HG02623 (cell line): ENCODE measurements at regions not wholly inside any gene's neighbourhood (a gene's known extent, or its start where the extent isn't known, plus 50 kb on each side); places are given as distances from the start of the nearest gene placed in this dataset.

ENCODE experiments used
- ATAC-seq: cut with Tn5 transposase; IDR thresholded peaks from one replicate; pipeline ENCODE4 v1.9.1; 2021; ENCODE audit warnings: moderate library complexity; ENCODE audit not compliant: unreplicated experiment

DNA sequence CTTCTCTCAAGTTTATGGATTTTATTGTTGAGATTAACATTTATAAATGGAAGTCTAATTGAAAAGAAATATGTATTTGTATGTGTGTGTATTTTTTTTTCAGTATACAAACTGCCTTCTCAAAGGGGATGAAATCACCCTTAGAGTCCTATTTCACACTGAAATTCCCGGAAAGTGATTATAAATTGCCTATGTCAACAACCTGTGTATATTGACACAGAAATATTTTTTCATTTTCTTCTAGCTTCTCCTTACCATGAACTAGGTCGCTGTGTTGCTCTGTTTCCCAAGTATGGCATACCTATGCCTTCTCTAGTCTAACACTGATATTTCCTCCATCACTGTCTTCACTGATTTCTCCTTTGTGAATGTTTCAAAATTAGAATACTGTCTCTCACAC lies 444.0 kb upstream of the AZI2 start:
- no peak for ATAC-seq

DNA sequence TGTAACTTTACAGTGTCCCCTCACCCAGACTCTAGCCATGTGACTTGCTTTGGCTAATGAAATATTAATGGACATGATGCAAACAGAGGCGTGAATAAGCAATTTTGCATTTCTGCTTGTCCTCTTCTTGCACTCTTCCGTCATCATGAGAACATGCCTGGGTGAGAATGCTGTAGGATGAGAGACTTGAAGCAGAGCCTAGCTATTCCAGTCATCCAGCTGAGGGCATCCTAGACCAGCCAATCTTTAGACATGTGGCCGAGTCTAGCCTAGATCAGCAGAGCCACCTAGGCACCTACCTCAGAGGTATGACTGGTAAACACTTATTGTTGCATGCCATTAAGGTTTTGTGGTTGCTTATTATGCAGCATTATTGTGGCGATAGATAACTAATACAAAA lies 450.5 kb upstream of the AZI2 start:
- no peak for ATAC-seq

DNA sequence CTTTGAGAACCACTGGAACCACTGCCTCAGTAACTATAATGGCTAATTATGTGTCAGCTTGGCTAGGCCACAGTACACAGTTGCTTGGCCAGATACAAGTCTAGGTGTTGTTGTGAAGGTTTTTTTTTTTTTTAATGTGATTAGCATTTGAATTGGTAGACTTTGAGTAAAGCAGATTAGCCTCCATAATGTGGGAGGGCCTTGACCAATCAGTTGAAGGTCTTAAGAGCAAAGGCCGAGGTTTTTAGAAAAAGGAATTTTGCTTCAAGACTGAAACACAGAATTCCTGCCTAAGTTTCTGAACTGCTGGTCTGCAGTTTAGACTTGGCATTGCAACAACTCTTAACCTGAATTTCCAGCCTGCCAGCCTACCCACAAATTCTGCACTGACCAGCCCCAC lies 451.6 kb upstream of the AZI2 start:
- no peak for ATAC-seq

DNA sequence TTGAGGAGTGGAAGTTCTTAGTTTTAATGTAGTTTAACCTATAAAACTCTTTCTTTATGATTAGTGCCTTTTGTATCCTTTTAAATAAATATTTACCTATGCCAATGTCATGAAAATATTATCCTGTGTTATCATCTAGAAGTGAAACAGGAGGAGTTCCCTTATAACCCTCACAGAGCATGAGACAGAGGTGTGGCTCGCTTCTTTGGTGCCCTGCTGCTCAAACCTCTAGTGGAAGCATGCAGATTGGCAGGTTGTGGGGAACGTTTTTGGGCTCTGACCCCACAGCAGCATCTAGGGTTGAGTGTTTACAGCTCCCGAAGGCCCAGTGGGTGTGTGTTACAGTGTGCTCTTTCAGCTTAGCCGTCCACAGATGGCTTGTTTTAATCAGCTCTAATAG lies 459.4 kb upstream of the AZI2 start:
- ATAC-seq, result no peak

DNA sequence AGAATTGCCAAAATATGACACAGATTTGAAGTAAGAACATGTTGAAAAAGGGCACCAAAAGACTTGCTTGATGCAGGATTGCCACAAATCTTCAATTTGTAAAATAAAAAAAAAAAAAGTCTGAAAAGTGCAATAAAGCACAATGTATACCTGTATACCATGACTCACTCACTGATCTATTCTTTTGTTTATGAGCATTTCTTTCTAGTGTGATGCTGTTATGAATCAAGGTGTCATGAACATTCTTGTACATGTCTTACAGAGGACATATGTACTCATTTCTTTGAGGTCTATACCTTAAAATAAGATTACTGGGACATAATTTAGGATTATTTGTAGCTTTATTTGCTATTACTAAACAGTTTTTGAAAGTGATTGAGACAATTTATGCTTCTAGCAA lies 464.9 kb upstream of the RBMS3 start:
- no peak for ATAC-seq

DNA sequence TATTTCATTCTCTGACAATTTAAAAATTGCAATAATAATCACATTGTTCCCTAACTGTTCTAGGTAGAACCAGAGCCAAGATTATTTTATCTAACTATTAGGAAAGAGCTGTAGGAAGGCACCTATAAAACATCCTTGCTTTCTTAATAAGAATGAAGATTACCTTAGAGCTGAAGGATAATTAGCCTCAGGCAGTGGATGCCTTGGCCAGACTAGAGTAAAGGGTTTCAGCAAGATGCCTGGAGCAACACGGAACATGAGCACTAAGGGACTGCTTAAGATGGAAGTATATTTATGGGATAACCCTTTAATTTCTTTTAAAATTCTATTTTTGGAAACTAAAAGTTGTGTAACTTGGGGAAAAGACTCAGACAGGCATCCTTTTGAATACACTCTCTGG lies 456.6 kb upstream of the RBMS3 start:
- no peak for ATAC-seq

DNA sequence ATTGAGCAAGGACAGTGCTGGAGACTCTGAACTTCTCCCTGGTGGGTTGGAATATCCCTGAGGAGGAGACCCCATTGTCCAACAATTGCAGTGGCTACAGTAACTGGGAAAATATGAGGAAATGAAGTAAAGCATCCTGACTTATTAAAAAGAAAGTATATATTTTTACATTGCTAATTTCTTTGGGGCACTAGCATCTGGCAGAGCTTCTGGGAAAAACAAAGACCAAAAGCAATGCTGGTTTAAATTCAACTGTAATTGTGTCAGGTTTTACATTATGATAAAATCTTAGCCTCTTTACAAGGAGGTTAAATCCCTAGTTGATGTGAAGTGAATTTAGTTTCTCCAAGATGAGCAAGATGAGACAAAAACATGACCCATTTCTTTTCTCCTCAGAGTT lies 454.0 kb upstream of the RBMS3 start:
- no peak for ATAC-seq

DNA sequence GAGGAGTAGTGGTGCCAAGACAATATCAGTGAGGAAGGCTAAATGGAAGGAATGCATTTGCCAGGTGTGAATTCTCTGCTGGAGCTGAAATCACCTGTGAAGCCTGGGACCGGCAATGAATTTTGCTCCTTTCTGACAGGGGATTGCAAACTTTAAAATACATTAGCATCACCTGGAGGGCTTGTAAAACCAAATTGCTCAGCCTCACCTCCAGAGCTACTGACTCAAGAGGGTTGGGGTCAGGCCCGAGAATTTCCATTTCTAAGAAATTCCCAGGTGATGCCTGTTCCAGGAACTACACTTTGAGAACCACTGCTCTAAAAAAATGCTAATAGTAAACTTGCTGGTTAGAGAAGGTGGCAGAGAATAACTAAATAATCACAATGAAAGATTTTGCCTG lies 445.6 kb upstream of the RBMS3 start:
- no peak for ATAC-seq

DNA sequence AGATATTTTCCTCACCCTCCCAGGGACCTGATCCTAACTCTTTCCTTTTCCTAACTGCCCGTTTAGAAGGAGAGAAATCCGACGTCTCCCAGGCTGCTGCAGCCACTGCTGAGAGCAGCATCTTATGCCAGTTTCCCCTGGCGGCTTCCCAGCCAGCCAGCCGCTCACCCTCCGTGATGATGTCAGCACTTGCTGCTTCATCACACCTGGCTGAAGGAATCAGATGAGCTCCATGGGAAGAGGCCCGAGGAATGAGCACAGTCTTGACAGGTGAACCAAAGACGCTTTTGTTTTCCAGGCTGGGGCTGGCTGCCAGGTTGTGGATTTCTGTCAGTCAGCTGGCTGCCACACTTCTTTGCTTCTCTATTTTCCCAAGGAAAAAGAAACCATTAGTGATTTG lies 445.1 kb upstream of the RBMS3 start:
- ATAC-seq, result no peak

DNA sequence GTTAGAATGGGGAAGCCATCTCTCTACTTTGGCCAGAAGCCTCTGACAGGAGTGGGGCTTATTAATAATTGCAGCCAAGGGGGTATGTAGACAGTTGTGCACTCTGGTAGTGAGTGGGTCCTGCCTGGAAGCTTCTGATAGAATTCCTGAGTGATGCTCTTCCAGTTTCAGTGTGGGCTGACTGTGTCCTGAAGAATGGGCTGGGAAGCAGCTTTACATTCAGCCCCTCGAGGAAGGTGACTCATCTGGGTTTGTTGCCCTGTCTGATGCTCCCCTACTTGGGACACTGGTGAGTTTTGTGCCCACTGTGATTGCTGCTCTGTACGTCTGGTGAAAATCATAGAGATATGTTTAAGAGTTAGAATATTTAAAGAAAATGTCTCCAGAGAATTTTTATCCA lies 444.7 kb upstream of the RBMS3 start:
- ATAC-seq, result no peak

DNA sequence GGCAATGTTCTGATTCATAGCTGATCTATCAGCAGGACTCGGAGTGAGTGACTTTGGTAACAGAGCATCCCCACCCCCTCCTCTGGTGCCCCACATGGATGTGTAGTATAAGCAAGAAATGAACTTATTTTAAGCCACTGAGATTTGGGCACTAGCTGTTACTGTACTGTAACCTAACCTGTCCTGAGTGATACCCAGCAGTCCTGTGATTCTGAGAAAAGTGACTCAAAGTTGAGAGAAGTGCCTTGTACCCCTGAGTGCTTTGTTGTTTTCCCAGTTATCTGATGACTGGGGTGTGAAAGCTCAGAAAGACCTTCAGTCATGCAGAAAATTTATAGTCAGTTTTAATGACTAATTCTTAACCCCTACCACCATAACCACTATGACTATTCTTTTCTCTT lies 439.9 kb upstream of the RBMS3 start:
- ATAC-seq, result peak; percentile 45

DNA sequence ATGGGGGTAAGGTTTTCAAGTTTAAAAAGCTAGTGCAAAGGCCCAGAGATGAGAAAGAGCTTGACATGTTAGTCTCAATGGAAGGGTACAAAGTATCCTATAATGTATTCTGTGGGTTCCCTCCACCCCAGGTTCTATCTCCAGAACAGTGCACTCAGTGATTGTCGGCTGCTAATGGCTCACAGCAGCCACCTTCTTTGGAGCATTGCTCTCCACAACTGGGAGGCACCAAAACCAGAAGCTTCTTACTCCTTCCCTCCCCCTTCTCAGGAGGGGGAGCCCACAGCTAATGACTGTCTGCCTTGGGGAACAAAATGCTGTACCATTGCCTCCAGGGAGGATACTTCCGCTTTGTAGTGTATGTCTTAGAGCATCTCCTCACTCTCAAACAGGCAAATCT lies 439.4 kb upstream of the RBMS3 start:
- no peak for ATAC-seq

DNA sequence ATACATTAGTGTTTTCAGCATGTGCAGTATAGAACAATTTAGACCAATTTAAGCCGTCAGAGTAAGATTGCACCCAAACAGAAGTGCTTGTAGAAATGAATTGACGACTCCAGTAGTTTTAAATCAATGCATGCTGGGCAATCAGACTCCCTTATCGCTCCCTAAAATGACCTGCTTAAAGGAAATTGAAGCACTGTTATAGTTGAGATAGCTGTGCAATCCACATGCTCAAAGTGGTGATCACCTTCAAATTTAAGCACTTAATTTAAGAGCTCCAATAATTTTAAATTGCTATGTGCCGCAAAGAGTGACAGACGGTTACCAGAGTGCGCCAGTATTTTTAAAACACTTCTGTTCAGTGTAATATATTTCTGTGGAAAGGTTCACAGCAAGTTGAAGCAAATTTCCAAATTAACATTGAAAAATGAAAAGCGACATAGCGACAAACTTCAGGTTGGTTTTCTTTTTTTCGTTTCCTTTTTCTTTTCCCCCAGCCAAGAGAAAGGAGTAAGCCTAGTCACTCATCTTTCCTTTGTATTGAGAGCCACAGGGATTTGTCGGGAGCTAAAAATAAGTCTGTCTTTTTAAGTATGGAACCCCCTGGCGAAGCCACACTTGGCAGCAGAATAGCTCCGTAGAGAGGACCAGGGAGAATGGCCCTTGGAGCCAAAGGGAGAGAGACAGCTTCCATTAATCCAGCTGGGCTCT lies 436.4 kb upstream of the RBMS3 start:
- no peak for ATAC-seq

DNA sequence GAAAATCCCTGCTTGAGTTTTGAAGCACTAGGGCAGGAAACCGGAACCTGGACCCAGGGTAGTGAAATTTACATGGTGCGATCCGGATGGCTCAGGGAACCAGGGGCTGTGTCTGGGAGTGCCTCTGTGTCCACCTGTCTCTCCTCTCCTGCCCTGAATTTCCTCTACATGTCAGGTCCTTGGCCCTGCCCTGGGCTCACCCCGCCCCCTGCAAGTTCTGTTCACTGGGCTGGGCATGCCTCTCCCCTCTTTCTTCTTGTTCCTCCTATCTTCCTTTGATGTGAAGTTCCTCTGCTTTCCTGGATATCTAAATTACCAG lies 435.9 kb upstream of the RBMS3 start:
- no peak for ATAC-seq

DNA sequence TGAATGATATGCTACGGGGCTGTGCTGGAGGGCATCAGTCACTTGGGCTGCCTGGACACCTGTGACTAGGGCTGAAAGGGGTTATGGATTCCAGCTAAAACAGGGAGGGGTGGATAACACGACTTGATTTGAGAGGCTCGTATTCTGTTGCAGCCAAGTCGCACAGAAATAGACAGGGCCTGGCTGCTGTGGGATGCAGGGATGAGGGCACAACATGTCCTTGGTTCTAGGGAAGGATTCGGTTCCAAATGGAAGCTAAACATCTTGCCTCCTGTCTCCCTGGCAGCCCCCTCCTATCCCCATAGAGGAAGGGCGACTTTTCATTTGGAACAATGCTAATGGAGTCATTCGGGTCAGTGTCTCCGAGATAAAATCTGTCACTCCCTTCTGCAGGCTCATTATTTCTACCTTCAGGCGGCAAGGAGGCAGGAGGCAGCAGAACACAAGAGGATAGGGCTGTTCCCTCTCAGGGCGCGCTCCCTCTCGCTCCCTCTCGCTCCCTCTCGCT lies 433.8 kb upstream of the RBMS3 start:
- no peak for ATAC-seq

DNA sequence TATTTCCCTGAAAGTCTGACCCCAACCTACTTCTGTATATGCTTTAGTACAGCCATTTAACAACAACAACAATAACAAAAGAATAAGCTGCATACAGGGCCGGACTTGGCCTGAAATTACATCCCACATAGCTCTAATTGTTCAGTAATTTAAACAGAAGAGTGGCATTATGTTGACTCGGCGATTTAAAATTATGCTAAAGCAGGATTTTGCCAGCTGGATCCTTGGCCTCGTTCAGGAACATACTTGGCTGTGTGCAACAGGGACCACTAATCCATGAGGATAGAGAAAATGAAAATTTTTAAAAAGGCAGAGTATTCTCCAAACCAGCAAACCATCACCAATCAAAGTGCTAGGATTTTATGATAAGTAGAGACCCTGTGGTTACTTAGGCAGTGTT lies 433.1 kb upstream of the RBMS3 start:
- no peak for ATAC-seq

DNA sequence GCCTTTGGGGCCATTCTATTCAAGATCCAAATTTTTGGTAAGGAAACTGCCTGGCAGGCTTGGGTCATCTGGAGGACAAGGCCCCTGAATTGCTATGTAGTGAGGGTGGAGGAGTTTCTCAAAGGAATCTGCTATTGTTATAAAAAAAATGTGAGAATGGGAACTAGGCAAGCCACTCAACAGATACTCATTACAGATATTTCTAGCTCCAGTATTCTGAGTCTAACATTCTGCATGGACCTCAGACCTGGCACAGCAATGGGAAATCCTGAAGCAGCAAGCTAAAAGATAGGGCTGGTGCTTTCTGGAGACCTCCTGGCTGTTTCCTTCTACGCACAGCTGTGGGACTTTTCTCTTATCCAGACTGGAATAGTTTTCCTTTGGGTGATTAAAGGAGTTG lies 430.7 kb upstream of the RBMS3 start:
- no peak for ATAC-seq

DNA sequence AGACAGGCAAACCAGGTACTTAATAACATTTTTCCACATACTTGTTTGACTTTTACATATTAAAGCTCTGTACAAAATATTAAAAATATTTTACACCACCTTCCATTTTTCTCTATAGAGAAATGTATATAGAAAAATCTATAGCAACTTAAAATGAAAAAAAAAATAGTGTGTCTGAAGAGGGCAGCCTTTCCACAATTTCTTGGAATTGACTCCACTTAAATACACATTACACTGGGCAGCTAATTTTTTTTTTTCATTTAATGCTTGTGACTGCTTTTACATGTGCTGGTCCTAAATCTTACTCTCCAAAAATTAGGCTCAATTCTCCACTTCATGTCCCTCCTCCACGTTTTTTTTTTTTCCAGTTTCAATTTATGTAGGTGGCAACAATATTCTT lies 427.0 kb upstream of the RBMS3 start:
- no peak for ATAC-seq

DNA sequence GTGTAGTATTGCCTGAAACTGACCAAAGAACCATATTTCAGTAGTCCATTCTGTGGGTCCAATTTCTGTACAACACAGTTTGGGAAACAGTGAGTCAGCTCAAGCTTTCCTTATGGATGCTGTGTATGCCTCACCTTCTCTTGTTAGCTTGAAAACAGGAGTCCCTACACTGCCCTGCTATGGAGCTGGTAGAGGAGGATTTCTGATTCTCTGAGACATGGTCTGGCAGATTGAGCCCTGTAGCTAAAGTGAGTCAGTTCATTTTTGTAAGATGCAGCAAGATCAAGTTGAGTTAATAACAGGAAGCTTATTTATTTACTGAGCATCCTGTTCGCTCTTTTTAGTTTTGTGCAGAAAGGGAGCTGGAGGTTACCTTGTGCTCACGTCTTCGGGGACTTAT lies 424.1 kb upstream of the RBMS3 start:
- no peak for ATAC-seq

DNA sequence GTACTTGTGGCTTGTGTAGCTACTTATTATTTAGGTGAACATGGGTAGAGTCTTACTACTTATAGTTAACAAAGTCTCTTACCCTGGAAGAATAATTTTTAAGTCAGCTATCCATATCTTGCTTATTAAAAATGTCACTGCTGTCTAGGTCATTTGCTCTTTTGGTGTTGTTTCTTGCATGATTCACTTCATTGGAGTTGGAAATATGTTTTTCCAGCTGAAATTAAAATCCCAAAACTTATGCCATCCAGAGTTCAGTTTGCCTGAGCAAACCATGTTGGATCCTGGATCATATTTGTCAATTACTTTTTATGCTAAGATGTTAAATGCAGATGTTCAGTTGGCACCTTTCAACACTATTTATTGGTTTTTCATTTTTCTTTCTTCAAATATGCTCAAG lies 421.0 kb upstream of the RBMS3 start:
- no peak for ATAC-seq

DNA sequence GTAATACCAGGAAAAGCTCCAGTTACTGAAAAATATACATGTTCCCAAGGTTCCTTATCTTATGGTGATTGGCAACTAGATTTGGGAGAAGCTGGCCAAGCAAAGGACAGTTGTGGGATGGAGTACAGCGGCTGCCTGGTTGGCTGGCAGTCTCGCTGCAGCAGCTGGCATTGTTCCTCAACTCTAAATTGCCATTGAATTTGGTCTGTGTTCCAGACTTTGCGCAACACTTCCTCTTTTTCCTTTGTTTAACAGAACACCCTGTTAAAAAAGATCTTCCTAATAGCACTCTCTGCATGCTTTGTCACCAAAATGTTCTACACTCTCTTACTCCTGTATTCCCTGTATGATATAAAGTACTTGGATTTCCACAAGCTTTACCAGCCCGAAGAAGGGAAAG lies 420.6 kb upstream of the RBMS3 start:
- no peak for ATAC-seq

DNA sequence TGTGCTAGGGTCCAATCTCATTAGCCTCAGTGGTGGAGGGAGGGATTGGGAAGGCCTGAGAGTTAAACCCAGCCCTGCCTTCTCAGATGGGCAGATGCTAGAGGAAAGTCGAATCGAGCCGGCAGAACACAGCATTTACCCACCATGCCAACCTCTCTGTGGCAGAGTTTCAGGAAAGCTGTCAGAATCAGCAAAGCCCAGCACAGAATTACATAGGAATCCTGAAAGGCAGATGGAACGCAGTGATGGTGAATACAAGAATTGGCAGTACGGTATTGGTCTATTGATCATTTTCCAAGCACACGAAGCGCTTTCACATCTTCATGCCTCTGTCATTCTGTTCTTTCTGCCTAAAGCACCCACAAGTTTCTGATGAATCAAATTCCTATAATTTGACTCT lies 417.7 kb upstream of the RBMS3 start:
- no peak for ATAC-seq

DNA sequence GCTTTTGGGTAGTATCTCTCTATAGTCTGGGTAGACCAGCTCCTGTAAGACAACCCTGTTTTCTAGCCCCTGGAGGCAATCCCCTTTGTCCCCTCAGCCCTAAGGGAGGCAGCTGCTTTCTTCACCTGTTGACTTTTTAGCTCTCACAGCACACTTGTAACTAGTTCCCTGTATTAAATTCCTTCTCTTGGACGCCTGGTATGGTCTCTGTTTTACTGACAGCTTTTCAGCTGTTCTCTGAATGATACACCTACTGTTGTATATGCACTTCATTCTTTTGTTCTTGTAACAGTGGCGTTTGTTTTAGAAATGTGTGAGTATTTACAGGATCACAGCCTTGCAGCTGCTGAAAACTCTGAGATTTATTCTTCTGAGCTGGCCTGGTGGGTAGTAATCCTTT lies 413.0 kb upstream of the RBMS3 start:
- no peak for ATAC-seq

DNA sequence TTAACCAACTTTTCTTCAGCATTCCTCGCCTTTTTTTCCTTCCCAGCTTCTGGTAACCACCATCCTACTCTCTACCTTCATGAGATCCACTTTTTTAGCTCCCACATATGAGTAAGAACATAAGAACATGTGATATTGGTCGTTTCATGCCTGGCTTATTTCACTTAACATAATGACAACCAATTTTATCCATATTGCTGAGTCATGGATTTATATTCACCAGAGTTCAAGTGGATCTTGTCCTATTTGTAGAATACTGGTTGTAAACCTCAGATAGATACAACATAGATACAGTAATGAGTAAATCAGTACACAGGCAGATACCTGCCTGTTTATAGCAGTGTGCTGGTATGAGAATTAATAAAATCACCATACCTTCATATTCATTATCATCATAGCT lies 412.0 kb upstream of the RBMS3 start:
- ATAC-seq, result no peak
